ENCODE measurements at regions not wholly inside any gene's neighbourhood (a gene's known extent, or its start where the extent isn't known, plus 50 kb on each side); places are given as distances from the start of the nearest gene placed in this dataset.
"Not testable (repeated sequence)": the region's sequence is repeated elsewhere in the genome, so short reads cannot be mapped to it uniquely, and the experiment has no call there.

DNA sequence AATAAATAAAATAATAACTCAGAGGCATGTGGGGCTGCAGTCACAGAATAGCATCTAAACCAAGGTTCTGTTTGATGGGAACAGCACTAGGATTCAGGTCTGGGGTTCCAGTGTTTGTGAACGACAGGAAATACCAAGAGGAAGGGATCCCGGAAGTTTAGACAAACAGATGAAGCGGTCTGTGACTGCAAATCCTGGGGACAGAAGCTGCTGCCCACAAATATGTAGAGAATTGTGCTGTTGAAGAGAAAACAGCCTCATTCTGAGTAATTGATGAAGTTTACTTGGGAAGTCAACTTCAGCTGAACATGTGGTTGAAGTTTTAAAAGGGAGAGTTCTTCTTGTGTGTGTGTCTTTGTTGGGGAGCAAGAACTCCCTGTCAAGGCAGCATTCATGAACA is 98.4 kb upstream of the TBX5 start:
- no peak for DNase-seq (ENCODE audit: low read depth in 3 of 3)

GRCh38 chr12:114501474-114501807 is 95.5 kb upstream of the TBX5 start:
- no peak for DNase-seq (ENCODE audit: low read depth in 3 of 3)

DNA sequence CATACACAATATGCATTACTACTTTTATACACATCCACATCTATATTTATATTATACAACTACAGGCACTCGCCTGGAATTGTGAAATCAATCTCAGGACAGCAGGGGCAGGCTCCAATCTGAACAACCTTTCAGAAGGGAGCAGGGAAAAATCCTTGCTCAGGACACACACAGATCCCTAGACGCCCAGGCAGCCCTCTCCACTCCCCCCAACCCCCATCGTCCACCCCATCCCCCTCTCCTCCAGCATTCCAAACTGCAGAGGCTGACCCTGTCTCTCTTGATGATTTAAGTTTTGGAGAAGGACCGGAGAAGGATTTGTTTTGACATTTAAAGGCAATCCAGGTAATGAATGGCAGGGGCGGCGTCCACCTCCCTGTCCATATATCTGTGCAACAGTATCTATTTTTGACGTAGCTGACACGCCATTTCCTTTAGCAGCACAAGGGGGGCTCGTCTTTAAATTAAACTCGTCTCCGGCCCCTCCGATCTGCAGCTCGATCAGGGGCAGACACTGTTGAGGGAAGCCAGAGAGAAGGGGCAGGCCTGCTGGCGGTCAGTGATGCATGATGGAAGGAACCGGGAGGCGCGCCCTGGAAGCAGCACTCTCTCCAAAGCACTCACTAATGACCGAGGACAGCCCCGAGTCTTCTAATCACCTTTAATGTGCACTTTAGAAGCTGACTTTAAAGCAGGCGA is 95.0 kb upstream of the TBX5 start:
- no peak for DNase-seq (ENCODE audit: low read depth in 3 of 3)

DNA sequence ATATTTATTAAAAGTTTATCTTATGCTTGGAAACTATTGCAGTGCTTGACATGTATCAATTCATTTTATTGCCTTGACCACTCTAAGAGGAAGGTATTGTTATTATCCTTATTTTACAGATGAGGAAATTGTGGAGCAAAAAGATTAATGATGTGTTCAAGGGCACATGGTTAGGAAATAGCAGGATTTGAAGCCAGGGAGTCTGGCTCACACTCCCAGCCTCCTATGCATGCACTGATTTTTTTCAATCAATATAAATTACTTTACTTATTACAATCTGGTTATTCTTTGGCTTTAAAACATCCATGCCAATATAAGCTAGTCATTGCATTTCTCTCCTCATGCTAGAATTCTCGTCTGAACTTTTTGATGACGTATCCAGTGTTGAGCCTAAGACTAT is 94.2 kb upstream of the TBX5 start:
- no peak for DNase-seq (ENCODE audit: low read depth in 3 of 3)

GRCh38 chr12:114499338-114499737 is 93.4 kb upstream of the TBX5 start:
- DNase-seq (ENCODE audit: low read depth in 3 of 3), result no peak

DNA sequence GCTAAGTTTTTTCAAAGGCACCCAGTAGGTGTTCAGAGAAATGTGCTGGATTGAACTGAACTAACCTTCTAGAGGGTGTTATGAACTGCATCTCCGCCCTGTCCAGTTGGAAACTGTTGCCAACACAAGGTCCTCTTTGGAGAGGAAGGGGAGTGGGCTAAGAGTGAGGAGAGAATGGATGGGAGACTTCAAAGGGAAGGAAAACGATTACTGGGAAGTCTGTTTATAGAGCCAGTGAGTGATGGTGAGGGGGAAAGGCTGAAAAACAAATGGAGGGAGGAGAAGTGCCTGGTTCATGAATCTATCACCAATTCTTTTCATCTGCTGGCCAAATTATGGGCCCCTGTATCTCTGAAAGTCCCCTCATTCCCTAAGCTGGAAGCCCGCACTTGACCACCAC is 86.0 kb upstream of the TBX5 start:
- DNase-seq (ENCODE audit: low read depth in 3 of 3), result no peak

GRCh38 chr12:114484822-114485459 is 79.0 kb upstream of the TBX5 start:
- not testable (repeated sequence) for DNase-seq (ENCODE audit: low read depth in 3 of 3)

DNA sequence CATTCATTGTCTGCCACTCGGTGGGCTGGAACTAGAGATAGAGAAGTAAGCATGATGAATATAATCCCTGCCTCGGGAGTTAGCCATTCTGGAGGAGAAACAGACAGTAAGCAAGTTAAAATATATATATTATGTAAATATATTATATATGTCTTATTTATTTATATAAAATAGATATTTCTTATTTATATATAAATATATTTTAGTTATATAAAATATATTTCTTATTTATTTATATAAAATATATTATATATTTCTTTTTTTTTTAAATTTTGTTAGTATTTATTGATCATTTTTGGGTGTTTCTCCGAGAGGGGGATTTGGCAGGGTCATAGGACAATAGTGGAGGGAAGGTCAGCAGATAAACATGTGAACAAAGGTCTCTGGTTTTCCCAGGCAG is 78.1 kb upstream of the TBX5 start:
- DNase-seq (ENCODE audit: low read depth in 3 of 3), result no peak

DNA sequence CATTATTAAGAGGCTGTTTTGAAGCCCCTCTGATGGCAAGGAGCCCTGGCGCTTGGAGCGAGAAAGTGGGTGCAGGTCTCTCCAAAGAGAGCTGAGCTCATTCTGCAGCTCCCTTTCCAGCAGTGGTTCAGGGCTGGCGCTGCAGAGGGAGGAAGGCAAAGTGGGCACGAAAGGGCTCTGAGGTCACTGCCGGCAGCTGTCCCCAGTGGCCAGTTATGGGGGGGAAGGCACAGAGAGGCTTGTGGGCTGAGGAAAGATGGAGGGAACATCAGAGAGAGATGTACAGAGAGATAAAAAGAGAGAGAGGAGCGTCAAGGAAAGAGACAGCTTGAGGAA is 75.2 kb upstream of the TBX5 start:
- DNase-seq (ENCODE audit: low read depth in 3 of 3), result no peak

- no peak for DNase-seq (ENCODE audit: low read depth in 3 of 3)
These were observed 74.6 kb upstream of the TBX5 start for GRCh38 chr12:114480337-114481199.

DNA sequence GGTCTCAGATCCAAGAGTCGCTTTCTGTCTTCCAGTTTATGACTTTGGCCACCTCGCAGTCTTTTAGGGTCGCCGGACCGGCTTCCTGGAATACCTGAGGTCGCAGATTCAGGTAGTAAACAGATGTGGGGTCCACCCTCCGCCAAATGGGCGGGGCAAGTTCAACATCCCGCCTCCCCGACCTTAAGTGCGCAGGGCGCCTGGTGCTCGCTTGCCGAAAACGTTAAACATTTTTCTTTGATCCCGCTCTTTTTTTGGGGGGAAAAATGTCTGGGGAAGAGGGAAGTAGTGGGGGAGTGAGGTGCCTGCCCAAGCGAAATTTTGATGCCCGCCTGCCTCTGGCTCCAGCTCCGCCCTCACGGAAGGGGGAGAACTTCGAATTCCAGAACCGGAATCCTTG is 73.9 kb upstream of the TBX5 start:
- no peak for DNase-seq (ENCODE audit: low read depth in 3 of 3)

- DNase-seq (ENCODE audit: low read depth in 3 of 3), result no peak
These were observed 72.9 kb upstream of the TBX5 start for GRCh38 chr12:114478865-114479264.

DNA sequence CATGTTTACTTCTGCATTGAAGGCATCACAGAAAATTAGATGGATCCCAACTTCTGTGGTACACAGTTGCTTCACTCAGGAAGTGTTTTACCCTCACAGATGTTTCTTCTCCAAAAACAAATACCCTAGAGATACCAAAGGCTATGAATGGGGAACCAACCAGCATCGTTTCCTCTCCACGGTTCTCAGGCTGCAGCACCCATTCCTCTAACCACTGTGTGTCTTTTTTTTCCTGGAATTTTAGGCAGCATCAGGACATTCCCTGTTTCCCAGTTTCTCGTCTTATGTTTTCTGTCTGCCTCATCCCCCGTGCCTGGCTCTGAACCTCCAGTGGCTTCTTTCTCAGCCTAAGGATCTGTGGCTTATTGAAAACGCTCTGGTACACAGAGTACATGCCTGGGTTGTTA is 72.0 kb upstream of the TBX5 start:
- no peak for DNase-seq (ENCODE audit: low read depth in 3 of 3)

GRCh38 chr12:114476159-114476558 is 70.2 kb upstream of the TBX5 start:
- DNase-seq (ENCODE audit: low read depth in 3 of 3), result no peak

GRCh38 chr12:114473717-114474116 is 67.8 kb upstream of the TBX5 start:
- no peak for DNase-seq (ENCODE audit: low read depth in 3 of 3)

DNA sequence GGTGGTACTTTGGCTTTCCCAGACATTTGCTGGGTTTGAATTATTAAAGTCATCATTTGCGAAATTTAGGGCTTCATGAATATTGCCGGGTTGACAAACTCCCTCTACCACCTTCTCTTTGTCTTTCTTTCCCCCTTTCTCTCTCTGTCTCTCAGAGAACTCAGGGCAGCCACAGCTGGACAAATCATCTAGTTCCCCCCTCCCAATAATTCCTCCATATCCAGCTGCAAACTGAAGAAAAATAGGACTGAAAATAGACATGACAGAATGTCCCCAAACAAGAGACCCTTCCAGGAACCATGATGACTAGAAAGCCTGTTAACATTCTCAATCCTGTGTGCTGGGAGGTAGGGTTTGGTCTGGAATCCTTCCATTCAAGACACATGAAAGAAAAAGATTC is 67.1 kb upstream of the TBX5 start:
- DNase-seq (ENCODE audit: low read depth in 3 of 3), result no peak

DNA sequence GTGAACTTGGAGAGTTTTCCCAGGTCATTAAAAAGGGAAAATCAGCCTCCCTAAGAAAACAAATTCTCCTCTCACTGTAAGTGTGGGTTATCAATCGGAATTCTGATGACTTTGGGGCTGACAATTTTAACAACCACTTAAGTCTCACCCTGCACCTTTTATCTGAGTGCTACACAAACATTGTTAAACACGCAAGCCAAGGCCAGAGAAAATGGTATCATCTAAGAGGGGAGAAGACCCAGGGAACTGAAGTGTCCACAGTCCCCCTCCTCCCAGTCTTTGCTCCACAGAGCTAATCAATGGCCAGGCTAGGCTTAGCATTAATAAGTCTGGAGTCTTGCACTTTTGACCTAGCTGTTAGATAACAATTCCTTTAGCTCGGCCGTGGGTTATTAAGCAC is 51.7 kb upstream of the TBX5 start:
- no peak for DNase-seq (ENCODE audit: low read depth in 3 of 3)

Measured in stimulated activated CD4-positive, alpha-beta T cell treated with anti-CD3 and anti-CD28 coated beads, TNF-alpha, amount 100 ng/mL, for 24 hours (primary cell).